IMR-90 (cell line): ENCODE measurements at regions not wholly inside any gene's neighbourhood (a gene's known extent, or its start where the extent isn't known, plus 50 kb on each side); places are given as distances from the start of the nearest gene placed in this dataset.

Experiments
- ATAC-seq: fragments of 200-7000 bp; cut with Tn5 transposase; 2 replicates; pipeline ENCODE4 v1.9.1; 2020; ENCODE audit warnings: low read depth, mild to moderate bottlenecking, moderate library complexity
- BruUV-seq: library from RNA; stranded (reverse); fragments of 400-500 nt; replicated peaks from 2 replicates; lab custom pipeline; 2021; lab: Mats Ljungman, UMichigan
- CTCF ChIA-PET: fragments of 300-600 bp; formaldehyde crosslinking; extraction: SDS; loops from one replicate; lab custom pipeline; 2021; ENCODE audit warnings: antibody characterized with exemption; lab: Yijun Ruan, JAX
- POLR2A ChIA-PET: fragments of 300-600 bp; sonication (Branson Sonifier 250); formaldehyde crosslinking; loops from one replicate; lab custom pipeline; 2022; ENCODE audit warnings: antibody characterized with exemption; ENCODE audit not compliant: unreplicated experiment; lab: Charles Lee
- DNase-seq: peaks from one replicate; pipeline ENCODE4 v3.0.0; 2013
- H2AFZ ChIP-seq: replicated peaks from 2 replicates; pipeline ENCODE3; 2013; ENCODE audit warnings: low read length, mild to moderate bottlenecking; ENCODE audit not compliant: poor library complexity
- H2AK5ac ChIP-seq: 2 replicates; pipeline ENCODE4 v1.6.1; 2013; ENCODE audit warnings: low read depth, low read length, inconsistent platforms
- H2AK9ac ChIP-seq: replicated peaks from 2 replicates; pipeline ENCODE3; 2013; ENCODE audit warnings: mild to moderate bottlenecking, low read depth, low read length, moderate library complexity; ENCODE audit not compliant: poor library complexity
- H2BK120ac ChIP-seq: 2 replicates; pipeline ENCODE4 v1.6.1; 2013; ENCODE audit warnings: low read depth, low read length, inconsistent platforms
- H2BK15ac ChIP-seq: 3 replicates; pipeline ENCODE4 v1.6.1; 2013; ENCODE audit warnings: low read depth, low read length, inconsistent platforms
- H2BK20ac ChIP-seq: 2 replicates; pipeline ENCODE4 v1.6.1; 2013; ENCODE audit warnings: low read depth, mild to moderate bottlenecking, inconsistent platforms, low read length, moderate library complexity
- H2BK5ac ChIP-seq: 2 replicates; pipeline ENCODE4 v1.6.1; 2013; ENCODE audit warnings: mild to moderate bottlenecking, low read depth, low read length, inconsistent platforms; ENCODE audit not compliant: poor library complexity, severe bottlenecking
- H3K14ac ChIP-seq: replicated peaks from 2 replicates; pipeline ENCODE4 v1.6.1; 2013; ENCODE audit warnings: low read depth, low read length, inconsistent platforms
- H3K18ac ChIP-seq: 2 replicates; pipeline ENCODE4 v1.6.1; 2013; ENCODE audit warnings: low read depth, low read length, control low read depth
- H3K23ac ChIP-seq: 2 replicates; pipeline ENCODE4 v1.6.1; 2013; ENCODE audit warnings: low read depth, low read length, inconsistent platforms
- H3K27ac ChIP-seq: 2 replicates; pipeline ENCODE4 v1.5.1; 2013; ENCODE audit warnings: mild to moderate bottlenecking, control low read depth, low read length; ENCODE audit not compliant: insufficient read depth
- H3K27me3 ChIP-seq: 2 replicates; pipeline ENCODE4 v1.6.1; 2013; ENCODE audit warnings: low read length; ENCODE audit not compliant: control insufficient read depth, insufficient read depth
- H3K36me3 ChIP-seq: 2 replicates; pipeline ENCODE4 v1.6.1; 2013; ENCODE audit warnings: low read length, mixed read lengths; ENCODE audit not compliant: control insufficient read depth, insufficient read depth
- H3K4ac ChIP-seq: 2 replicates; pipeline ENCODE4 v1.6.1; 2013; ENCODE audit warnings: low read depth, low read length, inconsistent platforms
- H3K4me1 ChIP-seq: 2 replicates; pipeline ENCODE4 v1.6.1; 2013; ENCODE audit warnings: low read length, mixed read lengths; ENCODE audit not compliant: control insufficient read depth, insufficient read depth
- H3K4me2 ChIP-seq: 2 replicates; pipeline ENCODE4 v1.6.1; 2013; ENCODE audit warnings: low read depth, mild to moderate bottlenecking, control low read depth, low read length, moderate library complexity
- H3K4me3 ChIP-seq: 2 replicates; pipeline ENCODE4 v1.5.1; 2013; ENCODE audit warnings: low read depth, mild to moderate bottlenecking, control low read depth, low read length, moderate library complexity; ENCODE audit not compliant: insufficient read depth
- H3K56ac ChIP-seq: 2 replicates; pipeline ENCODE4 v1.6.1; 2013; ENCODE audit warnings: low read length, inconsistent platforms; ENCODE audit not compliant: insufficient read depth; ENCODE audit errors: extremely low read depth
- H3K79me1 ChIP-seq, 2 experiments: 2 replicates each; pipeline ENCODE4 v1.6.1; 2013; ENCODE audit warnings: low read length in 2 of 2, inconsistent platforms in 1 of 2, low read depth in 1 of 2
- H3K9ac ChIP-seq: 2 replicates; pipeline ENCODE4 v1.6.1; 2013; ENCODE audit warnings: low read depth, low read length, control low read depth
- H3K9me1 ChIP-seq: 2 replicates; pipeline ENCODE4 v1.6.1; 2013; ENCODE audit warnings: low read length, inconsistent platforms; ENCODE audit not compliant: insufficient read depth
- H3K9me3 ChIP-seq: 2 replicates; pipeline ENCODE4 v1.6.1; 2013; ENCODE audit warnings: low read length; ENCODE audit not compliant: control insufficient read depth, insufficient read depth
- H4K20me1 ChIP-seq: 2 replicates; pipeline ENCODE4 v1.6.1; 2013; ENCODE audit warnings: low read length, inconsistent platforms; ENCODE audit not compliant: insufficient read depth
- H4K5ac ChIP-seq: 2 replicates; pipeline ENCODE4 v1.6.1; 2013; ENCODE audit warnings: mild to moderate bottlenecking, low read depth, low read length, control low read depth
- H4K8ac ChIP-seq, 2 experiments: 2 replicates each; pipeline ENCODE4 v1.6.1; 2013; ENCODE audit warnings: low read depth in 2 of 2, low read length in 2 of 2, control low read depth in 1 of 2, inconsistent platforms in 1 of 2
- H4K91ac ChIP-seq: 2 replicates; pipeline ENCODE4 v1.6.1; 2013; ENCODE audit warnings: low read depth, low read length, inconsistent platforms; ENCODE audit not compliant: insufficient read depth
- BHLHE40 ChIP-seq: fragments of 150-350 bp; IDR thresholded peaks from 2 replicates; pipeline ENCODE4 v1.6.1; 2016; ENCODE audit warnings: mild to moderate bottlenecking, low read depth, low read length
- CEBPB ChIP-seq: IDR thresholded peaks from 2 replicates; pipeline ENCODE4 v1.6.1; 2012; ENCODE audit warnings: low read depth, low read length, improper control_type of control experiment
- CHD1 ChIP-seq: IDR thresholded peaks from 2 replicates; pipeline ENCODE4 v1.6.1; 2012; ENCODE audit warnings: low read depth, low read length, improper control_type of control experiment
- CTCF ChIP-seq: conservative IDR thresholded peaks from 2 replicates; pipeline ENCODE4 v1.5.1; 2012; ENCODE audit warnings: mild to moderate bottlenecking, low read depth, low read length, improper control_type of control experiment
- ELK1 ChIP-seq: fragments of 150-350 bp; IDR thresholded peaks from 2 replicates; pipeline ENCODE4 v1.6.1; 2016; ENCODE audit warnings: low read depth, mild to moderate bottlenecking, low read length, moderate library complexity, borderline replicate concordance
- FOS ChIP-seq: fragments of 150-350 bp; IDR thresholded peaks from 2 replicates; pipeline ENCODE4 v1.6.1; 2016; ENCODE audit warnings: low read depth, low read length
- MAFK ChIP-seq: IDR thresholded peaks from 2 replicates; pipeline ENCODE4 v1.6.1; 2012; ENCODE audit warnings: low read depth, low read length, improper control_type of control experiment
- POLR2A ChIP-seq: IDR thresholded peaks from 2 replicates; pipeline ENCODE4 v1.6.1; 2012; ENCODE audit warnings: mild to moderate bottlenecking, low read depth, low read length
- RAD21 ChIP-seq: IDR thresholded peaks from 2 replicates; pipeline ENCODE4 v1.6.1; 2012; ENCODE audit warnings: low read length, improper control_type of control experiment
- RCOR1 ChIP-seq: IDR thresholded peaks from 2 replicates; pipeline ENCODE4 v1.6.1; 2012; ENCODE audit warnings: mild to moderate bottlenecking, low read length, improper control_type of control experiment; ENCODE audit not compliant: insufficient replicate concordance
- WGBS, 2 experiments: methylation state at CpG; one replicate each; pipeline versions ENCODE4 v1.1.5 to v1.1.7; 2013; ENCODE audit warnings: missing lambda C conversion rate in 2 of 2; ENCODE audit not compliant: insufficient read length in 1 of 2; ENCODE audit errors: extremely low coverage in 2 of 2; 5-methylcytosine and 5-hydroxymethylcytosine counted together
- dilution Hi-C: fragments of 300-500 bp; cut with HindIII; formaldehyde crosslinking; loops from one replicate; pipeline ENCODE4 v1.14.3; 2018; ENCODE audit warnings: low sequenced_read_pairs; ENCODE audit not compliant: unreplicated experiment
- in situ Hi-C: fragments of 300-500 bp; cut with MboI; formaldehyde crosslinking; loops from 3 replicates; pipeline ENCODE4 v1.14.3; 2019; ENCODE audit warnings: low sequenced_read_pairs, inconsistent platforms, mixed read lengths
- intact Hi-C: fragments of 100-400 bp; cut with micrococcal nuclease; formaldehyde crosslinking; loops from 2 replicates; pipeline ENCODE4 v1.10.0; 2022

- no TSS peak for BruUV-seq
- H3K4me2 ChIP-seq = no peak overlapping the region
- H3K27me3 ChIP-seq = no peaks in the 10 kb centered on the region
- H4K8ac ChIP-seq = no peak overlapping the region
- no peak overlapping the region for H4K91ac ChIP-seq
- H3K9me3 ChIP-seq = no peaks in the 10 kb centered on the region
- no peak overlapping the region for H2AK9ac ChIP-seq
- H4K5ac ChIP-seq = no peak overlapping the region
- no peak for TF ChIP-seq ELK1
- TF ChIP-seq MAFK = no peak
- TF ChIP-seq CTCF = no peak
- no peak for TF ChIP-seq POLR2A
- TF ChIP-seq RCOR1 = no peak
- no peak for TF ChIP-seq CHD1
- no peak for TF ChIP-seq FOS
- no peak for TF ChIP-seq BHLHE40
- no peak for TF ChIP-seq RAD21
- TF ChIP-seq CEBPB = no peak
- ChIA-PET CTCF (no interaction called here), POLR2A (no interaction called here)
- no peak overlapping the region for H2BK120ac ChIP-seq
- H3K14ac ChIP-seq = no peak overlapping the region
- H2AK5ac ChIP-seq = no peak overlapping the region
- no peak overlapping the region for H2AFZ ChIP-seq
- no peaks in the 10 kb centered on the region for H4K20me1 ChIP-seq
- H3K18ac ChIP-seq = no peak overlapping the region
- H3K79me1 ChIP-seq = no peaks in the 10 kb centered on the region
- no peak overlapping the region for H2BK5ac ChIP-seq
- dilution Hi-C loops (no loop called here), intact Hi-C loops (no loop called here), in situ Hi-C loops (loop anchor here (25.0 kb wide), 1 partner anchor 828 kb away; no protein-coding TSS in a partner anchor)
- H3K4me3 ChIP-seq = no peak overlapping the region
- H3K27ac ChIP-seq = no peak overlapping the region
- DNase-seq (no peak), ATAC-seq (no peak)
- H3K9me1 ChIP-seq = no peaks in the 10 kb centered on the region
- no peak overlapping the region for H3K4ac ChIP-seq
- no peak overlapping the region for H3K9ac ChIP-seq
- H3K23ac ChIP-seq = no peak overlapping the region
- H3K56ac ChIP-seq = no peak overlapping the region
- H2BK20ac ChIP-seq = no peak overlapping the region
- H2BK15ac ChIP-seq = no peak overlapping the region
- no peaks in the 10 kb centered on the region for H3K36me3 ChIP-seq
- 57% methylated on average over 6 of the region's 11 CpGs; no CpG with 5 or more reads in 1 of the 2 experiments for WGBS, 2 experiments
- H3K4me1 ChIP-seq = no peaks in the 10 kb centered on the region
Observed at GRCh38 chr1:50358962-50359361, 64.3 kb downstream of the DMRTA2 start.
